ENCODE measurements at regions not wholly inside any gene's neighbourhood (a gene's known extent, or its start where the extent isn't known, plus 50 kb on each side); places are given as distances from the start of the nearest gene placed in this dataset.

DNA sequence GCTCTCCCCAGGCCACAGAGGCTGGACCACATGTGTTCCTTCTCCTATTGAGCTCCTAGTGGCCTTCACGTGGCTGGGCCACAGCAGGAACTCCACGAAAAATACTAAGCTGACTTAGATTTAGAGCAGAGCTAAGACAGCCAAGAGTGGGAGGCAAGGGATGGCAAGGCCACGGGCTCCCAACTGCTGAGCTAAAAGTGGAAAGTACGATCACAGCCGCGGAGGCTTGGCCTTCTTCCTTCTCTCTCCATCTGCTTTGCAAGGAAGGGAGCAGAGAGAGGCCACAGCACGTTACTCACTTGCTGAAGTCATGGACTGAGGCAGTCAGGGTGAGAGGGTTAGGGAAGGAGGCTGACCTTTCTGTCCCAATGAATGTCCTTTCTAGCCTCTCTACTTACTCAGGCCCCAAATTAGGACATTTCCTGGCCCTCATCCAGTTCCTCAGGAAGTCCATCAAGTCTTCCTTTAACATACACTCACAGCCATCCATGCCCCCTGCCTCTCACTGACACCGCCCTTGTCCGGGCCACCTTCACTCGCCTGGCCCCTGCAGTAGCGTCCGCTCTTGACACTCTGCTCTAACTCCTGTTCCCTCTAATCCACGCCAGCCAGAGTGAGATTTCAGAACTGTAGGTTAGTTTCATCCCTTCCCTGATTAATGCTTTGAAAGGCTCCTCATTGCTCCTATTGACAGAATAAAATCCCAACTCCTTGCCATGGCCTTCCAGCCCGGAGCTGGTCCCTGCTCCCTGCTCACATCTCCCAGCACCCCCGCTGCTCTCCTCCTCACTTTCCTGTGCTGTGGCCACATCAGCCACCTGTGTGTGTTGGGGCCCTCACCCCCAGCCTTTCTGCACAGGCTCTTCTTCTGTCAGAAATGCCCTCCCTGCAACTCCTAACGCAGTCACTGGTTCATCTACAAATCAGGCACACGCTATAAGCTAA, 204.2 kb downstream of the CYP26B1 start:
- TF ChIP-seq, protein P1, sequence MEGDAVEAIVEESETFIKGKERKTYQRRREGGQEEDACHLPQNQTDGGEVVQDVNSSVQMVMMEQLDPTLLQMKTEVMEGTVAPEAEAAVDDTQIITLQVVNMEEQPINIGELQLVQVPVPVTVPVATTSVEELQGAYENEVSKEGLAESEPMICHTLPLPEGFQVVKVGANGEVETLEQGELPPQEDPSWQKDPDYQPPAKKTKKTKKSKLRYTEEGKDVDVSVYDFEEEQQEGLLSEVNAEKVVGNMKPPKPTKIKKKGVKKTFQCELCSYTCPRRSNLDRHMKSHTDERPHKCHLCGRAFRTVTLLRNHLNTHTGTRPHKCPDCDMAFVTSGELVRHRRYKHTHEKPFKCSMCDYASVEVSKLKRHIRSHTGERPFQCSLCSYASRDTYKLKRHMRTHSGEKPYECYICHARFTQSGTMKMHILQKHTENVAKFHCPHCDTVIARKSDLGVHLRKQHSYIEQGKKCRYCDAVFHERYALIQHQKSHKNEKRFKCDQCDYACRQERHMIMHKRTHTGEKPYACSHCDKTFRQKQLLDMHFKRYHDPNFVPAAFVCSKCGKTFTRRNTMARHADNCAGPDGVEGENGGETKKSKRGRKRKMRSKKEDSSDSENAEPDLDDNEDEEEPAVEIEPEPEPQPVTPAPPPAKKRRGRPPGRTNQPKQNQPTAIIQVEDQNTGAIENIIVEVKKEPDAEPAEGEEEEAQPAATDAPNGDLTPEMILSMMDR (IDR thresholded peaks at IDR 0.05), result no peak
- TF ChIP-seq POLR2A (IDR thresholded peaks at IDR 0.05), result no peak
